ENCODE measurements at regions not wholly inside any gene's neighbourhood (a gene's known extent, or its start where the extent isn't known, plus 50 kb on each side); places are given as distances from the start of the nearest gene placed in this dataset.

DNA sequence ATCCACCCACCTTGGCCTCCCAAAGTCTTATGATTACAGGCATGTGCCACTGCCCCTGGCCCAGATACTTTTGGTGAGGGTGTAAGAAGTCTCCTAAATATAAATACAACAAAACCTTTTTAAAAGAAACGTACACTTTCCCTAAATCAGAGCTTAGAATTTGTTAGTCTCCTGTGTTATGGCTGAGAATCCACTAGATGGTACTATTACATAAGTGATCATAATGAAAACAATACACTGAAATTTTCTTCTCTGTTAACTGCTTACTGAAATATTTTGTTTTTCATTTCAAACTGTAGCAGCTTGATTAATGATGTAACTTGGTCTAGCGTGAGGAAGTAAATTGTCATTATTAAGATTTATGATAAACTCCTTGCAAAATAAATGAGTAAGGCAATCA lies 74.8 kb upstream of the FAM98A start (continued):
- TF ChIP-seq, protein P1, sequence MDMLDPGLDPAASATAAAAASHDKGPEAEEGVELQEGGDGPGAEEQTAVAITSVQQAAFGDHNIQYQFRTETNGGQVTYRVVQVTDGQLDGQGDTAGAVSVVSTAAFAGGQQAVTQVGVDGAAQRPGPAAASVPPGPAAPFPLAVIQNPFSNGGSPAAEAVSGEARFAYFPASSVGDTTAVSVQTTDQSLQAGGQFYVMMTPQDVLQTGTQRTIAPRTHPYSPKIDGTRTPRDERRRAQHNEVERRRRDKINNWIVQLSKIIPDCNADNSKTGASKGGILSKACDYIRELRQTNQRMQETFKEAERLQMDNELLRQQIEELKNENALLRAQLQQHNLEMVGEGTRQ (IDR thresholded peaks at IDR 0.05; ENCODE audit: borderline replicate concordance, low read depth, low read length), result no peak
- TF ChIP-seq, protein P2, sequence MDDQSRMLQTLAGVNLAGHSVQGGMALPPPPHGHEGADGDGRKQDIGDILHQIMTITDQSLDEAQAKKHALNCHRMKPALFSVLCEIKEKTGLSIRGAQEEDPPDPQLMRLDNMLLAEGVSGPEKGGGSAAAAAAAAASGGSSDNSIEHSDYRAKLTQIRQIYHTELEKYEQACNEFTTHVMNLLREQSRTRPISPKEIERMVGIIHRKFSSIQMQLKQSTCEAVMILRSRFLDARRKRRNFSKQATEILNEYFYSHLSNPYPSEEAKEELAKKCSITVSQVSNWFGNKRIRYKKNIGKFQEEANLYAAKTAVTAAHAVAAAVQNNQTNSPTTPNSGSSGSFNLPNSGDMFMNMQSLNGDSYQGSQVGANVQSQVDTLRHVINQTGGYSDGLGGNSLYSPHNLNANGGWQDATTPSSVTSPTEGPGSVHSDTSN (IDR thresholded peaks at IDR 0.05; ENCODE audit: insufficient replicate concordance, low read depth, low read length), result no peak
- TF ChIP-seq HDAC2 (IDR thresholded peaks at IDR 0.05), result no peak
- no peak for TF ChIP-seq ETV6 (conservative IDR thresholded peaks at IDR 0.05 in 1 of 2, IDR thresholded peaks at IDR 0.05 in 1 of 2; ENCODE audit: borderline replicate concordance in 1 of 2, low read depth in 1 of 2)
- no peak for TF ChIP-seq BACH1 (IDR thresholded peaks at IDR 0.05; ENCODE audit: borderline replicate concordance)
- TF ChIP-seq SMAD1 (IDR thresholded peaks at IDR 0.05; ENCODE audit: low read depth, partially characterized antibody), result no peak
- no peak for TF ChIP-seq SMAD5 (IDR thresholded peaks at IDR 0.05; ENCODE audit: low read depth)
- TF ChIP-seq TCF12 (IDR thresholded peaks at IDR 0.05; ENCODE audit: low read depth, low read length), result no peak
- TF ChIP-seq SMC3 (IDR thresholded peaks at IDR 0.05; ENCODE audit: borderline replicate concordance, low read length), result peak; percentile 38; the same call in 1 of the 2 replicates
- TF ChIP-seq, protein P3, sequence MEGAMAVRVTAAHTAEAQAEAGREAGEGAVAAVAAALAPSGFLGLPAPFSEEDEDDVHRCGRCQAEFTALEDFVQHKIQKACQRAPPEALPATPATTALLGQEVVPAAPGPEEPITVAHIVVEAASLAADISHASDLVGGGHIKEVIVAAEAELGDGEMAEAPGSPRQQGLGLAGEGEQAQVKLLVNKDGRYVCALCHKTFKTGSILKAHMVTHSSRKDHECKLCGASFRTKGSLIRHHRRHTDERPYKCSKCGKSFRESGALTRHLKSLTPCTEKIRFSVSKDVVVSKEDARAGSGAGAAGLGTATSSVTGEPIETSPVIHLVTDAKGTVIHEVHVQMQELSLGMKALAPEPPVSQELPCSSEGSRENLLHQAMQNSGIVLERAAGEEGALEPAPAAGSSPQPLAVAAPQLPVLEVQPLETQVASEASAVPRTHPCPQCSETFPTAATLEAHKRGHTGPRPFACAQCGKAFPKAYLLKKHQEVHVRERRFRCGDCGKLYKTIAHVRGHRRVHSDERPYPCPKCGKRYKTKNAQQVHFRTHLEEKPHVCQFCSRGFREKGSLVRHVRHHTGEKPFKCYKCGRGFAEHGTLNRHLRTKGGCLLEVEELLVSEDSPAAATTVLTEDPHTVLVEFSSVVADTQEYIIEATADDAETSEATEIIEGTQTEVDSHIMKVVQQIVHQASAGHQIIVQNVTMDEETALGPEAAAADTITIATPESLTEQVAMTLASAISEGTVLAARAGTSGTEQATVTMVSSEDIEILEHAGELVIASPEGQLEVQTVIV (IDR thresholded peaks at IDR 0.05; ENCODE audit: borderline replicate concordance, partially characterized antibody), result no peak
- no peak for TF ChIP-seq ZNF274 (IDR thresholded peaks at IDR 0.05; ENCODE audit: insufficient read depth, insufficient read length)
- TF ChIP-seq HDAC6 (IDR thresholded peaks at IDR 0.05; ENCODE audit: unreplicated experiment), result no peak
- TF ChIP-seq CHD2 (IDR thresholded peaks at IDR 0.05; ENCODE audit: borderline replicate concordance, low read depth, low read length), result no peak
- TF ChIP-seq MYB (IDR thresholded peaks at IDR 0.05; ENCODE audit: borderline replicate concordance, low read depth, low read length), result no peak
- TF ChIP-seq, protein P4, sequence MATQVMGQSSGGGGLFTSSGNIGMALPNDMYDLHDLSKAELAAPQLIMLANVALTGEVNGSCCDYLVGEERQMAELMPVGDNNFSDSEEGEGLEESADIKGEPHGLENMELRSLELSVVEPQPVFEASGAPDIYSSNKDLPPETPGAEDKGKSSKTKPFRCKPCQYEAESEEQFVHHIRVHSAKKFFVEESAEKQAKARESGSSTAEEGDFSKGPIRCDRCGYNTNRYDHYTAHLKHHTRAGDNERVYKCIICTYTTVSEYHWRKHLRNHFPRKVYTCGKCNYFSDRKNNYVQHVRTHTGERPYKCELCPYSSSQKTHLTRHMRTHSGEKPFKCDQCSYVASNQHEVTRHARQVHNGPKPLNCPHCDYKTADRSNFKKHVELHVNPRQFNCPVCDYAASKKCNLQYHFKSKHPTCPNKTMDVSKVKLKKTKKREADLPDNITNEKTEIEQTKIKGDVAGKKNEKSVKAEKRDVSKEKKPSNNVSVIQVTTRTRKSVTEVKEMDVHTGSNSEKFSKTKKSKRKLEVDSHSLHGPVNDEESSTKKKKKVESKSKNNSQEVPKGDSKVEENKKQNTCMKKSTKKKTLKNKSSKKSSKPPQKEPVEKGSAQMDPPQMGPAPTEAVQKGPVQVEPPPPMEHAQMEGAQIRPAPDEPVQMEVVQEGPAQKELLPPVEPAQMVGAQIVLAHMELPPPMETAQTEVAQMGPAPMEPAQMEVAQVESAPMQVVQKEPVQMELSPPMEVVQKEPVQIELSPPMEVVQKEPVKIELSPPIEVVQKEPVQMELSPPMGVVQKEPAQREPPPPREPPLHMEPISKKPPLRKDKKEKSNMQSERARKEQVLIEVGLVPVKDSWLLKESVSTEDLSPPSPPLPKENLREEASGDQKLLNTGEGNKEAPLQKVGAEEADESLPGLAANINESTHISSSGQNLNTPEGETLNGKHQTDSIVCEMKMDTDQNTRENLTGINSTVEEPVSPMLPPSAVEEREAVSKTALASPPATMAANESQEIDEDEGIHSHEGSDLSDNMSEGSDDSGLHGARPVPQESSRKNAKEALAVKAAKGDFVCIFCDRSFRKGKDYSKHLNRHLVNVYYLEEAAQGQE (IDR thresholded peaks at IDR 0.05; ENCODE audit: low read depth, low read length), result no peak
- TF ChIP-seq EZH2 (IDR thresholded peaks at IDR 0.05; ENCODE audit: borderline replicate concordance, control insufficient read depth, low read depth, low read length), result no peak
- TF ChIP-seq, protein P5, sequence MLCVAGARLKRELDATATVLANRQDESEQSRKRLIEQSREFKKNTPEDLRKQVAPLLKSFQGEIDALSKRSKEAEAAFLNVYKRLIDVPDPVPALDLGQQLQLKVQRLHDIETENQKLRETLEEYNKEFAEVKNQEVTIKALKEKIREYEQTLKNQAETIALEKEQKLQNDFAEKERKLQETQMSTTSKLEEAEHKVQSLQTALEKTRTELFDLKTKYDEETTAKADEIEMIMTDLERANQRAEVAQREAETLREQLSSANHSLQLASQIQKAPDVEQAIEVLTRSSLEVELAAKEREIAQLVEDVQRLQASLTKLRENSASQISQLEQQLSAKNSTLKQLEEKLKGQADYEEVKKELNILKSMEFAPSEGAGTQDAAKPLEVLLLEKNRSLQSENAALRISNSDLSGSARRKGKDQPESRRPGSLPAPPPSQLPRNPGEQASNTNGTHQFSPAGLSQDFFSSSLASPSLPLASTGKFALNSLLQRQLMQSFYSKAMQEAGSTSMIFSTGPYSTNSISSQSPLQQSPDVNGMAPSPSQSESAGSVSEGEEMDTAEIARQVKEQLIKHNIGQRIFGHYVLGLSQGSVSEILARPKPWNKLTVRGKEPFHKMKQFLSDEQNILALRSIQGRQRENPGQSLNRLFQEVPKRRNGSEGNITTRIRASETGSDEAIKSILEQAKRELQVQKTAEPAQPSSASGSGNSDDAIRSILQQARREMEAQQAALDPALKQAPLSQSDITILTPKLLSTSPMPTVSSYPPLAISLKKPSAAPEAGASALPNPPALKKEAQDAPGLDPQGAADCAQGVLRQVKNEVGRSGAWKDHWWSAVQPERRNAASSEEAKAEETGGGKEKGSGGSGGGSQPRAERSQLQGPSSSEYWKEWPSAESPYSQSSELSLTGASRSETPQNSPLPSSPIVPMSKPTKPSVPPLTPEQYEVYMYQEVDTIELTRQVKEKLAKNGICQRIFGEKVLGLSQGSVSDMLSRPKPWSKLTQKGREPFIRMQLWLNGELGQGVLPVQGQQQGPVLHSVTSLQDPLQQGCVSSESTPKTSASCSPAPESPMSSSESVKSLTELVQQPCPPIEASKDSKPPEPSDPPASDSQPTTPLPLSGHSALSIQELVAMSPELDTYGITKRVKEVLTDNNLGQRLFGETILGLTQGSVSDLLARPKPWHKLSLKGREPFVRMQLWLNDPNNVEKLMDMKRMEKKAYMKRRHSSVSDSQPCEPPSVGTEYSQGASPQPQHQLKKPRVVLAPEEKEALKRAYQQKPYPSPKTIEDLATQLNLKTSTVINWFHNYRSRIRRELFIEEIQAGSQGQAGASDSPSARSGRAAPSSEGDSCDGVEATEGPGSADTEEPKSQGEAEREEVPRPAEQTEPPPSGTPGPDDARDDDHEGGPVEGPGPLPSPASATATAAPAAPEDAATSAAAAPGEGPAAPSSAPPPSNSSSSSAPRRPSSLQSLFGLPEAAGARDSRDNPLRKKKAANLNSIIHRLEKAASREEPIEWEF (IDR thresholded peaks at IDR 0.05; ENCODE audit: insufficient replicate concordance, low read depth, low read length), result no peak

All from GM12878 (cell line).